Astrocyte (in vitro differentiated cells and primary cell): ENCODE measurements at regions not wholly inside any gene's neighbourhood (a gene's known extent, or its start where the extent isn't known, plus 50 kb on each side); places are given as distances from the start of the nearest gene placed in this dataset.

Source experiments
- DNase-seq: peaks from one replicate; pipeline ENCODE4 v3.0.0-alpha.2; 2010; ENCODE audit warnings: low read depth
- FAIRE-seq: peaks from 2 replicates; lab custom pipeline; 2011; peaks lifted over from hg19 to GRCh38; lab: Jason Lieb, UNC
- H2AFZ ChIP-seq: 2 replicates; pipeline ENCODE4 v1.6.0; 2012; ENCODE audit warnings: low read depth, low read length, inconsistent platforms
- H3K27ac ChIP-seq: 2 replicates; pipeline ENCODE4 v1.5.1; 2011; ENCODE audit warnings: low read depth, low read length, inconsistent platforms
- H3K27me3 ChIP-seq: 2 replicates; pipeline ENCODE4 v1.6.0; 2011; ENCODE audit warnings: low read length, inconsistent platforms; ENCODE audit not compliant: insufficient read depth
- H3K36me3 ChIP-seq: 2 replicates; pipeline ENCODE4 v1.5.1; 2011; ENCODE audit warnings: low read length, inconsistent platforms; ENCODE audit not compliant: insufficient read depth
- H3K4me1 ChIP-seq: 2 replicates; pipeline ENCODE4 v1.5.1; 2011; ENCODE audit warnings: low read length, inconsistent platforms; ENCODE audit not compliant: insufficient read depth
- H3K4me2 ChIP-seq: 2 replicates; pipeline ENCODE4 v1.6.0; 2012; ENCODE audit warnings: low read length, inconsistent platforms
- H3K4me3 ChIP-seq: 2 replicates; pipeline ENCODE4 v1.5.1; 2011; ENCODE audit warnings: low read depth, mild to moderate bottlenecking, low read length, inconsistent platforms; ENCODE audit not compliant: insufficient read depth
- H3K79me2 ChIP-seq: 2 replicates; pipeline ENCODE4 v1.6.0; 2012; ENCODE audit warnings: mild to moderate bottlenecking, low read length, inconsistent platforms; ENCODE audit not compliant: insufficient read depth
- H3K9ac ChIP-seq: 2 replicates; pipeline ENCODE4 v1.6.0; 2012; ENCODE audit warnings: mild to moderate bottlenecking, low read length, inconsistent platforms
- H3K9me3 ChIP-seq: 2 replicates; pipeline ENCODE4 v1.5.1; 2012; ENCODE audit warnings: low read depth, mild to moderate bottlenecking, low read length, inconsistent platforms; ENCODE audit not compliant: insufficient read depth
- H4K20me1 ChIP-seq: 2 replicates; pipeline ENCODE4 v1.6.0; 2012; ENCODE audit warnings: low read length, inconsistent platforms; ENCODE audit not compliant: insufficient read depth
- H3K27ac Mint-ChIP-seq: one replicate; pipeline ENCODE4 v1.8.0; 2021; ENCODE audit warnings: mild to moderate bottlenecking, mixed read lengths; ENCODE audit not compliant: unreplicated experiment
- H3K27me3 Mint-ChIP-seq: one replicate; pipeline ENCODE4 v1.8.0; 2021; ENCODE audit warnings: low read depth, mixed read lengths; ENCODE audit not compliant: unreplicated experiment
- H3K36me3 Mint-ChIP-seq: one replicate; pipeline ENCODE4 v1.8.0; 2021; ENCODE audit warnings: low read depth, mixed read lengths; ENCODE audit not compliant: unreplicated experiment
- H3K4me1 Mint-ChIP-seq: one replicate; pipeline ENCODE4 v1.8.0; 2021; ENCODE audit warnings: low read depth, mixed read lengths; ENCODE audit not compliant: unreplicated experiment
- H3K4me3 Mint-ChIP-seq: one replicate; pipeline ENCODE4 v1.8.0; 2021; ENCODE audit warnings: mild to moderate bottlenecking, moderate library complexity, mixed read lengths; ENCODE audit not compliant: unreplicated experiment
- H3K9me3 Mint-ChIP-seq: one replicate; pipeline ENCODE4 v1.8.0; 2021; ENCODE audit warnings: mild to moderate bottlenecking, mixed read lengths; ENCODE audit not compliant: unreplicated experiment
- EZH2 ChIP-seq: IDR thresholded peaks from 2 replicates; pipeline ENCODE4 v1.6.1; 2012; ENCODE audit warnings: mild to moderate bottlenecking, low read length, inconsistent platforms; ENCODE audit not compliant: insufficient read depth
- TF ChIP-seq, protein P1 (sequence below): IDR thresholded peaks from 2 replicates; pipeline ENCODE4 v1.5.1; 2011; ENCODE audit warnings: low read depth, mild to moderate bottlenecking, inconsistent platforms, low read length, moderate library complexity; ENCODE audit not compliant: insufficient read depth

DNA sequence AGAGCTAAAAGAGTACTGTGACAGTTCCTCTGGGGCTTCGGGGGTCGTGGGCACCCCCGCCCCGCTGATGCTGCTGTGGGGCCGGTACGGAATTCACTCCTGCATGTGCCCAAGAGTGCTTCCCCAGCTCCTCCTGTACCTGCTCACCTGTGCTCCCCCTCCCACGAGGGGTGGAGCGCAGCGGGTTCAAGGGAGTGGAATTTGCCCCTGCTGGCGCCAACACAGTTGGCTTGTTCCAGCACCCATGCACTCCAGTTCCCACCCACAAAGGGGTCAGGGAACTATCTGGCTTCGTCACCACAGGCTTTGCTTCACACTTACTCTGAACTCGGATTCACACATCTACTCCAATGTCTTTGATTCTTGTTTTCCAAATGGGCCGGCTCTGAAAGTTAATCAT, 1086.9 kb upstream of the CDH6 start:
- H3K4me1 ChIP-seq = peaks cover 4% of the 10 kb centered on the region
- H3K9me3 Mint-ChIP-seq = no peaks in the 10 kb centered on the region
- H3K9me3 ChIP-seq = no peaks in the 10 kb centered on the region
- H3K27me3 ChIP-seq = no peaks in the 10 kb centered on the region
- no peak overlapping the region for H3K27ac ChIP-seq
- DNase-seq (no peak), FAIRE-seq (no peak)
- H3K27me3 Mint-ChIP-seq = no peaks in the 10 kb centered on the region
- no peaks in the 10 kb centered on the region for H4K20me1 ChIP-seq
- H3K4me1 Mint-ChIP-seq = no peaks in the 10 kb centered on the region
- H3K4me3 ChIP-seq = no peak overlapping the region
- TF ChIP-seq, protein P1, sequence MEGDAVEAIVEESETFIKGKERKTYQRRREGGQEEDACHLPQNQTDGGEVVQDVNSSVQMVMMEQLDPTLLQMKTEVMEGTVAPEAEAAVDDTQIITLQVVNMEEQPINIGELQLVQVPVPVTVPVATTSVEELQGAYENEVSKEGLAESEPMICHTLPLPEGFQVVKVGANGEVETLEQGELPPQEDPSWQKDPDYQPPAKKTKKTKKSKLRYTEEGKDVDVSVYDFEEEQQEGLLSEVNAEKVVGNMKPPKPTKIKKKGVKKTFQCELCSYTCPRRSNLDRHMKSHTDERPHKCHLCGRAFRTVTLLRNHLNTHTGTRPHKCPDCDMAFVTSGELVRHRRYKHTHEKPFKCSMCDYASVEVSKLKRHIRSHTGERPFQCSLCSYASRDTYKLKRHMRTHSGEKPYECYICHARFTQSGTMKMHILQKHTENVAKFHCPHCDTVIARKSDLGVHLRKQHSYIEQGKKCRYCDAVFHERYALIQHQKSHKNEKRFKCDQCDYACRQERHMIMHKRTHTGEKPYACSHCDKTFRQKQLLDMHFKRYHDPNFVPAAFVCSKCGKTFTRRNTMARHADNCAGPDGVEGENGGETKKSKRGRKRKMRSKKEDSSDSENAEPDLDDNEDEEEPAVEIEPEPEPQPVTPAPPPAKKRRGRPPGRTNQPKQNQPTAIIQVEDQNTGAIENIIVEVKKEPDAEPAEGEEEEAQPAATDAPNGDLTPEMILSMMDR = no peak
- no peak for TF ChIP-seq EZH2
- no peak overlapping the region for H2AFZ ChIP-seq
- no peaks in the 10 kb centered on the region for H3K36me3 ChIP-seq
- no peak overlapping the region for H3K4me3 Mint-ChIP-seq
- no peak overlapping the region for H3K4me2 ChIP-seq
- H3K79me2 ChIP-seq = peaks cover 4% of the 10 kb centered on the region
- H3K9ac ChIP-seq = no peak overlapping the region
- no peaks in the 10 kb centered on the region for H3K36me3 Mint-ChIP-seq
- H3K27ac Mint-ChIP-seq = no peak overlapping the region

DNA sequence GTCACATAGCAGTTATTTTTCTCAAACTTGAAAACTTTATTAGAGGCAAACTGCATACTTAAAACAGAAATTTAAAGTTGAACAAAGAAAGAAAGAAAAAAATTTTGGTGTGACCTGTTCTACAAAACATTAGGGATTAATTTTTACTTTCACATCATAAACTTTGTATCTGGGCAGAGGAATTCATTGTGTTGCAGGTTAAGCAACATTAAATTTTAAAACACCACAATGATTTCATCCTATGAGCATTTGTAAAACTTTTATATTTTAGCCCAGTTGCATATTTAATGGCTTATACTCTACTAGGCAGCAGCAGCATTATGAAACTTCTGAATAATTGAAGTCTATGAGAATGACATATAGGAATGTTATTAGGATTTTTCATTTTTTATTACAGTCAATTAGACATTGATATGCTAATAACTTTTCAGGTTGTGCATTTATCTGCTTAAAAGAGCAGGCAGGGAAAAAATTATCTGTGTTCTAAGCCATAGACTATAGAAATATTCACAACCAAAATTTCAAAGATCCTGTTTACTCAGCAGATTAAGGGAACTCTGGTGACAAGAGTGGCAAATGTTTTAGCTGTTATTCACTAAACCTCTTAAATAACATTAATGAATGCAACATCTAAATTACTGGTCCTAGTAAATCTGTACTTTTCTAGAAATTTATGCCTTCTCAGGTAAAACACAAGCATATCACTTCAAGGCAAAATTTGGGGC, 1088.5 kb upstream of the CDH6 start:
- Histone ChIP-seq H4K20me1 (no peaks in the 10 kb centered on the region), H2AFZ (no peak overlapping the region), H3K4me2 (no peak overlapping the region), H3K9ac (no peak overlapping the region), H3K79me2 (peaks cover 4% of the 10 kb centered on the region), H3K4me3 (no peak overlapping the region), H3K27ac (no peak overlapping the region), H3K4me1 (peaks cover 12% of the 10 kb centered on the region), H3K36me3 (no peaks in the 10 kb centered on the region), H3K9me3 (no peaks in the 10 kb centered on the region), H3K27me3 (no peaks in the 10 kb centered on the region)
- no peaks in the 10 kb centered on the region for H3K36me3 Mint-ChIP-seq
- H3K4me1 Mint-ChIP-seq = no peaks in the 10 kb centered on the region
- DNase-seq (peak; percentile 0), FAIRE-seq (no peak)
- no peaks in the 10 kb centered on the region for H3K27me3 Mint-ChIP-seq
- H3K27ac Mint-ChIP-seq = no peak overlapping the region
- TF ChIP-seq, protein P1 = no peak
- no peak for TF ChIP-seq EZH2
- H3K9me3 Mint-ChIP-seq = no peaks in the 10 kb centered on the region
- H3K4me3 Mint-ChIP-seq = no peak overlapping the region

DNA sequence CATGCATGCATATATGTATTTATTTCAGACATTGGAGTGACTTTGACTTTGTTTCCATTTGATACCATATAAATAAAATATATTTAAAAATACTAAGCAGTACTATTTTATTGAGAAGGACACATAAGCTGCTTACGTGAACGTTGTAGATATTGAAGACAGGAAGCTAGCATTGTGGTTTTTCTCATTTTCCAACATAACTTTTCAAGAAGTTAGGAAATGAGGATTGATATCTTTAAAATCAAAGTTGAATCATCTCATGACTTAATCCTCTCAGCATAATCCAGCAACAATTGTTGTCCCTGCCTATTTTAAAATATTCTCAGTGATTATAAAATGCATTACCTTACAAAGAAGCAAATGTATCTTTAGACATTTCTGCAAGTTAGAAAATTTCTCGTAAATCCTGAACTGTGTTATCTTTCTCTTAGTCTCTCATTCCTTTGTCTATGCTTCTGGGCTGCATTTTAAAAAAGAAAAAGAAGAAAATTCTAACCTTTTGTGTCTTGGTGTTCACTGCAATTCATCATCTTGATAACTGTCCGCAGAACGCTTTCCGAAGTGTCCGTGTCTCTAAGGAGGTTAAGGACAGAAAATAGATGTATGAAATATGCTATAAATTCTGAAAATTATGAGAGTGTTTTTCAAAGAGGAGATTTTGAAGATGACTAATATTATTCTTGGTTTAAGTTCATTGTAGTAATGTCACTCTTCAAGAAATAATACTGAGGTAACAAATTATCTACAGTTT, 1089.9 kb upstream of the CDH6 start:
- Mint-ChIP-seq H3K27me3 (no peaks in the 10 kb centered on the region), H3K36me3 (no peaks in the 10 kb centered on the region), H3K27ac (no peak overlapping the region), H3K4me3 (no peak overlapping the region), H3K9me3 (no peaks in the 10 kb centered on the region), H3K4me1 (no peaks in the 10 kb centered on the region)
- Histone ChIP-seq H2AFZ (no peak overlapping the region), H4K20me1 (no peaks in the 10 kb centered on the region), H3K4me2 (peak overlapping the region; percentile 78), H3K9me3 (no peaks in the 10 kb centered on the region), H3K27me3 (no peaks in the 10 kb centered on the region), H3K4me3 (peak overlapping the region; percentile 32), H3K27ac (peak overlapping the region; percentile 81), H3K4me1 (peaks cover 14% of the 10 kb centered on the region), H3K9ac (peak overlapping the region; percentile 76), H3K79me2 (peaks cover 4% of the 10 kb centered on the region), H3K36me3 (no peaks in the 10 kb centered on the region)
- DNase-seq (peak; percentile 15), FAIRE-seq (no peak)
- TF ChIP-seq, protein P1 = no peak
- TF ChIP-seq EZH2 = no peak
